Thyroid gland (tissue), 4 donors: ENCODE measurements at regions not wholly inside any gene's neighbourhood (a gene's known extent, or its start where the extent isn't known, plus 50 kb on each side); places are given as distances from the start of the nearest gene placed in this dataset.

Experiments
- DNase-seq, 2 donors: peaks; one replicate each; pipeline ENCODE4 v3.0.0-alpha.2; 2019
- H3K27ac ChIP-seq, 3 donors: fragments of 200-600 bp; sonication (generic); 1 replicate in 2 of 3; 2 replicates in 1 of 3; pipeline ENCODE4 v1.5.1; 2016 to 2019; ENCODE audit warnings: mild to moderate bottlenecking in 1 of 3, moderate library complexity in 1 of 3
- H3K27me3 ChIP-seq: fragments of 200-600 bp; sonication (generic); one replicate; pipeline ENCODE4 v1.5.1; 2019
- H3K36me3 ChIP-seq, 2 donors: fragments of 200-600 bp; sonication (generic); one replicate each; pipeline ENCODE4 v1.5.1; 2016 to 2019
- H3K4me1 ChIP-seq, 2 donors: fragments of 200-600 bp; sonication (generic); one replicate each; pipeline ENCODE4 v1.5.1; 2017 to 2019
- H3K4me3 ChIP-seq, 3 donors: fragments of 200-600 bp; sonication (generic); replicated peaks in 1 of 3; 1 replicate in 2 of 3; 2 replicates in 1 of 3; pipeline ENCODE4 v1.5.1; 2016; ENCODE audit warnings: mild to moderate bottlenecking in 1 of 3
- H3K9me3 ChIP-seq: fragments of 200-600 bp; sonication (generic); one replicate; pipeline ENCODE4 v1.5.1; 2017
- POLR2A ChIP-seq, 2 donors: fragments of 450-650 bp; IDR thresholded peaks; one replicate each; pipeline ENCODE4 v1.6.1; 2017; ENCODE audit warnings: antibody characterized with exemption in 2 of 2, mild to moderate bottlenecking in 2 of 2, moderate library complexity in 1 of 2
- WGBS, 2 donors: methylation state at CpG; one replicate each; pipeline ENCODE4 v1.1.5; 2017; 5-methylcytosine and 5-hydroxymethylcytosine counted together
- intact Hi-C: fragments of 100-400 bp; cut with DNase I; formaldehyde crosslinking; loops from one replicate; pipeline ENCODE4 v1.15.1; 2023
- TF ChIP-seq, protein P1 (sequence below), 6 experiments: fragments of 200-600 bp in 3 of 6; fragments of 450-650 bp in 3 of 6; sonication (generic) in 3 of 6; IDR thresholded peaks; one replicate each; pipeline ENCODE4 v1.5.1; 2016 to 2019; ENCODE audit warnings: antibody characterized with exemption in 6 of 6, mild to moderate bottlenecking in 2 of 6, inconsistent platforms in 1 of 6, moderate library complexity in 1 of 6

- Histone ChIP-seq H3K9me3 (no peaks in the 10 kb centered on the region), H3K4me3 (no peak overlapping the region), H3K27me3 (no peaks in the 10 kb centered on the region), H3K36me3 (no peaks in the 10 kb centered on the region), H3K27ac (no peak overlapping the region), H3K4me1 (no peaks in the 10 kb centered on the region)
- intact Hi-C loops = no loop called here
- DNase-seq = no peak
- WGBS, 2 donors = 78 to 80% methylated on average over 1 of the region's 1 CpG
- TF ChIP-seq, protein P1, sequence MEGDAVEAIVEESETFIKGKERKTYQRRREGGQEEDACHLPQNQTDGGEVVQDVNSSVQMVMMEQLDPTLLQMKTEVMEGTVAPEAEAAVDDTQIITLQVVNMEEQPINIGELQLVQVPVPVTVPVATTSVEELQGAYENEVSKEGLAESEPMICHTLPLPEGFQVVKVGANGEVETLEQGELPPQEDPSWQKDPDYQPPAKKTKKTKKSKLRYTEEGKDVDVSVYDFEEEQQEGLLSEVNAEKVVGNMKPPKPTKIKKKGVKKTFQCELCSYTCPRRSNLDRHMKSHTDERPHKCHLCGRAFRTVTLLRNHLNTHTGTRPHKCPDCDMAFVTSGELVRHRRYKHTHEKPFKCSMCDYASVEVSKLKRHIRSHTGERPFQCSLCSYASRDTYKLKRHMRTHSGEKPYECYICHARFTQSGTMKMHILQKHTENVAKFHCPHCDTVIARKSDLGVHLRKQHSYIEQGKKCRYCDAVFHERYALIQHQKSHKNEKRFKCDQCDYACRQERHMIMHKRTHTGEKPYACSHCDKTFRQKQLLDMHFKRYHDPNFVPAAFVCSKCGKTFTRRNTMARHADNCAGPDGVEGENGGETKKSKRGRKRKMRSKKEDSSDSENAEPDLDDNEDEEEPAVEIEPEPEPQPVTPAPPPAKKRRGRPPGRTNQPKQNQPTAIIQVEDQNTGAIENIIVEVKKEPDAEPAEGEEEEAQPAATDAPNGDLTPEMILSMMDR (IDR thresholded peaks at IDR 0.05) = no peak
- no peak for TF ChIP-seq POLR2A (IDR thresholded peaks at IDR 0.05)
Measured at GRCh38 chr12:41736436-41736835, 408.2 kb downstream of the GXYLT1 start.

GRCh38 chr12:41731691-41732090 is 413.0 kb downstream of the GXYLT1 start:
- H3K27ac ChIP-seq = no peak overlapping the region
- no peaks in the 10 kb centered on the region for H3K36me3 ChIP-seq

GRCh38 chr12:41731061-41731460 is 413.6 kb downstream of the GXYLT1 start:
- no peak overlapping the region for H3K4me3 ChIP-seq
- no peaks in the 10 kb centered on the region for H3K36me3 ChIP-seq
- H3K9me3 ChIP-seq = no peaks in the 10 kb centered on the region
- no peak for TF ChIP-seq POLR2A (IDR thresholded peaks at IDR 0.05)
- TF ChIP-seq, protein P1 (IDR thresholded peaks at IDR 0.05) = no peak
- 74 to 80% methylated on average over 2 of the region's 2 CpGs for WGBS, 2 donors
- H3K27me3 ChIP-seq = no peaks in the 10 kb centered on the region
- H3K4me1 ChIP-seq = no peaks in the 10 kb centered on the region
- no peak for DNase-seq
- no peak overlapping the region for H3K27ac ChIP-seq
- intact Hi-C loops = no loop called here

More at GRCh38 chr12:41731691-41732090, 413.0 kb downstream of the GXYLT1 start:
- no peaks in the 10 kb centered on the region for H3K9me3 ChIP-seq
- 88 to 89% methylated on average over 1 of the region's 1 CpG for WGBS, 2 donors
- H3K4me3 ChIP-seq = no peak overlapping the region
- H3K4me1 ChIP-seq = no peaks in the 10 kb centered on the region
- DNase-seq = no peak
- H3K27me3 ChIP-seq = no peaks in the 10 kb centered on the region
- TF ChIP-seq, protein P1 (IDR thresholded peaks at IDR 0.05) = no peak
- TF ChIP-seq POLR2A (IDR thresholded peaks at IDR 0.05) = no peak
- intact Hi-C loops = no loop called here

DNA sequence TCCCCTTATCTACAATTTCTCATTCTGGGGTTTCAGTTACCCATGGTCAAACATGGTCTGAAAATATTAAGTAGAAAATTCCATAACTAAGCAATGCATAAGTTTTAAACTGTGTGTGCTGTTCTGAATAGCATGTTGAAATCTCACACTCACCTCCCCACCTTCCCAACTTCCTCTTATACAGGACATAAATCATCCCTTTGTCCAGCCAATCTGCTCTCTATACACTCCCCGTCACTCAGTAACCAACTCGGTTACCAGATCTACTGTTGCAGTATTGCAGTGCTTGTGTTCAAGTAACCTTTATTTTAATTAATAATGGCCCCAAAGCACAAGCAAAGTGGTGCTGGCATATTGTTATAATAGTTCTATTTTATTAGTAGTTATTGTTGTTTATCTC is 420.5 kb downstream of the GXYLT1 start:
- Histone ChIP-seq H3K9me3 (no peaks in the 10 kb centered on the region), H3K4me3 (no peak overlapping the region), H3K27me3 (no peaks in the 10 kb centered on the region), H3K36me3 (no peaks in the 10 kb centered on the region), H3K4me1 (no peaks in the 10 kb centered on the region), H3K27ac (no peak overlapping the region)
- TF ChIP-seq, protein P1 (IDR thresholded peaks at IDR 0.05) = no peak
- WGBS, 2 donors = 64 to 74% methylated on average over 2 of the region's 2 CpGs
- intact Hi-C loops = no loop called here
- DNase-seq = no peak

DNA sequence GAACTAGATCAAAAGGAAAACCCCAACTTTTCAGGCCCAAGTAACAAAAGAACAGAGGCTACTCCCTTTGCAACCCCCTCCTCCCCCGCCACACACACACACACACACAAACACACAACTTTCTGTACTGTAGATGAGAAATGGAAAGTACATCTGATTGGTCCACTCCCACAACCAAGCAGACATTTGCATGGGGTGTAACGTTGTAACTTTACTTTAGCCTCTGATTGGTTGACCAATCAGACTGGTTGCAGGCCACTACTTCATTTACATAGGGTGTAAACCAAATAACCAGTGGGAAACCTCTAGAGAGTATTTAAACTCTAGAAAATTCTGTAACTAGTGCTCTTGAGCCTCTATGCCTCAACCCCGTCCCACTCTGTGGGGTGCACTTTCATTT is 425.5 kb downstream of the GXYLT1 start:
- Histone ChIP-seq H3K27ac (no peak overlapping the region), H3K27me3 (no peaks in the 10 kb centered on the region), H3K9me3 (no peaks in the 10 kb centered on the region), H3K4me1 (no peaks in the 10 kb centered on the region), H3K36me3 (no peaks in the 10 kb centered on the region), H3K4me3 (no peak overlapping the region)
- WGBS, 2 donors = 70 to 75% methylated on average over 3 of the region's 3 CpGs
- TF ChIP-seq, protein P1 (IDR thresholded peaks at IDR 0.05) = no peak
- TF ChIP-seq POLR2A (IDR thresholded peaks at IDR 0.05) = no peak
- intact Hi-C loops = no loop called here
- no peak for DNase-seq
